GM12865 (cell line): ENCODE measurements at regions not wholly inside any gene's neighbourhood (a gene's known extent, or its start where the extent isn't known, plus 50 kb on each side); places are given as distances from the start of the nearest gene placed in this dataset.

Experiments used
- DNase-seq: peaks from one replicate; pipeline ENCODE4 v3.0.0; 2010; ENCODE audit warnings: low read depth
- H3K4me3 ChIP-seq: 2 replicates; pipeline ENCODE4 v1.5.1; 2011; ENCODE audit warnings: mild to moderate bottlenecking, low read depth, low read length, control low read depth
- TF ChIP-seq, protein P1 (sequence below): IDR thresholded peaks from 2 replicates; pipeline ENCODE4 v1.5.1; 2011; ENCODE audit warnings: low read length, control low read depth, low read depth, inconsistent platforms; ENCODE audit not compliant: insufficient read depth; ENCODE audit errors: missing control alignments

DNA sequence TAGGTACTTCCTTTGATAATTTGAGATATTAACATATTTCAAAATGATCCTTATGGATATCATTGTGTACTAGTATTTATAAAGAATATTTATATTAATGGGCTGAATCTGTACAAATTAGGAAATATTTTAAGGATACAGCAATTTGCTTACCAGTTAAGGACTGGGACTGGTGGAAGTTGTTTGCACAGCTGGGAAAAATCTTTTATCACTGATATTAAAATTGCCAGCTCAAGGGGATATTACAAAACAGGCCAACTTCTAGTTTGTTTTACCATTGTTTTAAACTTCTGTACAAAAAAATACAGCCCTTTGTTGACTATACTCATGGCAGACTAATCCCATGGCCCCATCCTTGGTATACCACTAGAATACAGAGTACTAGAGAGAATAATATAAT is 133.2 kb upstream of the DDHD1 start:
- no peak overlapping the region for H3K4me3 ChIP-seq
- TF ChIP-seq, protein P1, sequence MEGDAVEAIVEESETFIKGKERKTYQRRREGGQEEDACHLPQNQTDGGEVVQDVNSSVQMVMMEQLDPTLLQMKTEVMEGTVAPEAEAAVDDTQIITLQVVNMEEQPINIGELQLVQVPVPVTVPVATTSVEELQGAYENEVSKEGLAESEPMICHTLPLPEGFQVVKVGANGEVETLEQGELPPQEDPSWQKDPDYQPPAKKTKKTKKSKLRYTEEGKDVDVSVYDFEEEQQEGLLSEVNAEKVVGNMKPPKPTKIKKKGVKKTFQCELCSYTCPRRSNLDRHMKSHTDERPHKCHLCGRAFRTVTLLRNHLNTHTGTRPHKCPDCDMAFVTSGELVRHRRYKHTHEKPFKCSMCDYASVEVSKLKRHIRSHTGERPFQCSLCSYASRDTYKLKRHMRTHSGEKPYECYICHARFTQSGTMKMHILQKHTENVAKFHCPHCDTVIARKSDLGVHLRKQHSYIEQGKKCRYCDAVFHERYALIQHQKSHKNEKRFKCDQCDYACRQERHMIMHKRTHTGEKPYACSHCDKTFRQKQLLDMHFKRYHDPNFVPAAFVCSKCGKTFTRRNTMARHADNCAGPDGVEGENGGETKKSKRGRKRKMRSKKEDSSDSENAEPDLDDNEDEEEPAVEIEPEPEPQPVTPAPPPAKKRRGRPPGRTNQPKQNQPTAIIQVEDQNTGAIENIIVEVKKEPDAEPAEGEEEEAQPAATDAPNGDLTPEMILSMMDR, result no peak
- no peak for DNase-seq

DNA sequence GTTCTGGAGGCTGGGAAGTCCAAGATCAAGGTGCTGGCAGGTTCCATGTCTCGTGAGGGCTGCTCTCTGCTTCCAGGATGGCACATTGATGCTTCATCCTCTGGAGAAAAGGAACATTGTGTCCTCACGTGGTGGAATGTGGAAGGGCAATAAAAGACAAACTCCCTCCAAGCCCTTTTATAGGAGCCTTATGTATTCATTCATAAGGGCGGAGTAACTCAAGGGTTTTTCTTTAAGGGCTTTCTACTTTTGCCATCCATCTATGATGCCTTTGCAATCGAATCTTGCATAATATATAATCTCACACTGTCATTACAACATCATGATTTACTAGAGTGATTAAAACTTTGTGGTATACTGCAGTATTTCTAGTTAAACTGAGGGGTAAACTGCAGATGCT is 132.7 kb upstream of the DDHD1 start:
- TF ChIP-seq, protein P1, result no peak
- no peak for DNase-seq
- H3K4me3 ChIP-seq, result no peak overlapping the region

DNA sequence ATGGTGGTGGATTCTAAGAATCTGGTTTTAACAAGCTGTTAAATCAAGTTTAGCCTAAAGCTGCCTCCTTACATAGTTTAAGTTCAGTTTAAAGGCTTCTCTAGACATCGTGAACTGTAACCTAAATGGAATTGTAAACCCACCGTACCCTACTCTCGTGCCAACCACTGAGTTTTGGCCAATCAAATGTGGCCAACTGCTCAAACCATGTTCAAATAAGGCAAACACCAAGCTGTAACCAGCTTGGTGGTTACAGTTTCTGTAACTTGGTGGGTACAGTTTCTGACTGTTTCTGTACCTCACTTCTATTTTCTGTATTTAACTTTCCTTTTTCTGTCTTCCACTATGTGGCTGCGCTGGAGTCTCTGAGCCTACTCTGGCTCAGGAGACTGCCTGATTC is 131.9 kb upstream of the DDHD1 start:
- DNase-seq, result peak; percentile 5
- TF ChIP-seq, protein P1, result no peak
- no peak overlapping the region for H3K4me3 ChIP-seq

DNA sequence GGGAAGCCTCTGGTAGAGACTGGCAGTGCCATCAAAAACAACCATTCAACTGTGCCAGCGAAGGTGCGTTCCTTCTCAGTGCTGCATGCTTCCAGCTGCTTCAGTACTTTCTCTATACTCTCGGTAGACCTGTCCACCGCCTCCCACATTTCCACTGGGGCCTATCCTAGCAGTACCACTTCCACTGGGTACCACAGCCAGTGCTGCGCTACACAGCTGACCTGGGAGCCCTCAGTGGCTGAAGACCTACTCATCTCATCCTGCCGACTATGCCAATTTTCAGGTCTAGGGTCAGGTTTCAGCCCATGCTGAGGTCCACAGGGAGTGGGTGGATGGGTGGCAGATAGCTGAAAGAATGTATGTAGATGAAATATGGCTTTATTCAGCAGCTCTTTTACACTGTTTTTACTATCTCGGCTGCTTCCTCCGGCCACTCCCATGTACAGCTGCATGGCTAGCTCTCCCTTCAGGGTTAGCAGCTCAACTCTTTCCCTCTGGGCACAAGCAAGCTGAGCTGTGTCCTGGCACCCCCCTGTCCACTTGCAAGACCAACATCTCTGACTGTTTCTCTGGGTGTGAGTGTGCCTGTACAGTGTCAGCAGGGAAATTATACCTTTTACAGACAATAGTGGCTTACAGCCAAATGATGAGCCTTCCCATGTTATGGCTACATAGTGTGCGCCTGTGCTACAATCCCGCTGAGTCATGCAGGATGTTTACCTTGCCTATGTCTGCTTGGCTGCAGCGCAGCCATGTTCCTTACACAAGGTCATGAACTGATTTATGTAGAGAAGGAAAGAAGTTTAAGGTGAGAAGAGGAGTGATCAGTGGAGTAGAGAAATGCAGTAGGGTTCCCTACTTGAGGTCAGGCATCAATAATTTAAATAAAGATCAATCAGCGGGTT is 125.7 kb upstream of the DDHD1 start:
- DNase-seq, result peak; percentile 9
- H3K4me3 ChIP-seq, result no peak overlapping the region
- TF ChIP-seq, protein P1, result no peak

DNA sequence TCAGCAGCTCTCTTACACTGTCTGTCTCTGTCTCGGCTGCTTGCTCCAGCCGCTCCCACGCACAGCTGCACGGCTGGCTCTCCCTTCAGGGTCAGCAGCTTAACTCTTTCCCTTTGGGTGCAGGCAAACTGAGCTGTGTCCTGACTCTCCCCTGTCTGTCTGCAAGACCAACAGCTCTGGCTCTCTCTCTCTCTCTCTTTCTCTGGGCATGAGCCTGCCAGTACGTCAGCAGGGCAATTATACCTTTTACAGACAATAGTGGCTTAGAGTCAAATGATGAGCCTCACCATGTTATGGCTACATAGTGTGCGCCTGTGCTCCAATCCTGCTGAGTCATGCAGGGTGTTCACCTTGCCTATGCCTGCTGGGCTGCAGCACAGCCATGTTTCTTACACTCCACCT is 120.5 kb upstream of the DDHD1 start:
- H3K4me3 ChIP-seq, result no peak overlapping the region
- TF ChIP-seq, protein P1, result no peak
- no peak for DNase-seq

DNA sequence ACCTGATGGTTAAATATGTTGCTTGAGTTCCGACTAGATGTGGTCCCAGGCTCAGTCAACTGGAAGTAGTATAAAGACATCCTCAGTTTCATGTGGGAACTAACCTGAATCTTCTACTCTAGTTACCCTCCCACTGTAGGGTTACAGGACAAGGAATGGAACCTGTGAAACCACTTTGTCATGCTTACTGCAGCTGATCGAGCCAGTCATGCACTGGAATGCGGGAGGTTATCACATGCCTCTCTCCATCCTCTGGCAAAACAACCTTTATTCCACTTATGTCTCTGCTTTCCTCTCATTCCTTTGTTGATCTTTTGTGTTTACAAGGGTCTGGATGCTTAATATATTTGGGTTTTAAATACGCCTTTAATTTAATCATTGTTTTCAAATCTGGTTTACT is 111.9 kb upstream of the DDHD1 start:
- DNase-seq, result no peak
- H3K4me3 ChIP-seq, result no peak overlapping the region
- TF ChIP-seq, protein P1, result no peak

DNA sequence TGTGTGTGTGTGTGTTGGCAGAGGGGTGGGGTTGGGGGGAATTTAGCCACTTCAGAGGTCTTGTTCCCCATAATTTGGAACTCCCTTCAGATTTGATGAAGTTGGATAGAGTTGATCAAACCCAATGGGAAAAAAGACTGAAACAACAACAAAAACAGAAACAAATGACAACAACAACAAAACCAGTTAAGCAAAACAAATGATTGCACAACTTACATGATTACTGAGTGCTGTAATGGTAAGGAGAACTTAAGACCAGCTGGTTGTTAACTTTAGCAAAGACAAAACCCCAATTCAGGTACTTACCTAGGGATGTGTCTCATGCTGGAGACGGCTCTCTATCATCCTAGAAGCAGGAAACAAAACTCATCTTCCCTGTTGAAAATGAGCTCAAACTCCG is 107.8 kb upstream of the DDHD1 start:
- no peak for DNase-seq
- H3K4me3 ChIP-seq, result no peak overlapping the region
- TF ChIP-seq, protein P1, result no peak
